ENCODE measurements at regions not wholly inside any gene's neighbourhood (a gene's known extent, or its start where the extent isn't known, plus 50 kb on each side); places are given as distances from the start of the nearest gene placed in this dataset.

- TF ChIP-seq CTCF (IDR thresholded peaks at IDR 0.05 in 8 of 11, conservative IDR thresholded peaks at IDR 0.05 in 3 of 11) (no peak), POLR2AphosphoS5 (IDR thresholded peaks at IDR 0.05) (no peak)
Measured at GRCh38 chr22:49189871-49190270, 637.8 kb downstream of the BRD1 start.

All from spleen (tissue), 7 donors.